Liver (tissue), 8 donors: ENCODE measurements at regions not wholly inside any gene's neighbourhood (a gene's known extent, or its start where the extent isn't known, plus 50 kb on each side); places are given as distances from the start of the nearest gene placed in this dataset.

Experiments
- DNase-seq: peaks from one replicate; pipeline ENCODE4 v3.0.0-alpha.2; 2017; ENCODE audit warnings: low spot score
- H3K27ac ChIP-seq, 2 donors: one replicate each; pipeline ENCODE4 v1.7.0; 2013; ENCODE audit warnings: inconsistent platforms in 2 of 2, low read length in 2 of 2, control low read depth in 1 of 2, low read depth in 1 of 2, mild to moderate bottlenecking in 1 of 2
- H3K27me3 ChIP-seq, 4 donors: one replicate each; pipeline versions ENCODE4 v1.6.1 to v1.7.0; 2013; ENCODE audit warnings: low read length in 3 of 4, inconsistent platforms in 1 of 4, mild to moderate bottlenecking in 1 of 4, moderate library complexity in 1 of 4; ENCODE audit not compliant: control insufficient read depth in 4 of 4, insufficient read depth in 4 of 4
- H3K36me3 ChIP-seq, 4 donors: one replicate each; pipeline versions ENCODE4 v1.6.1 to v1.7.0; 2013; ENCODE audit warnings: low read length in 3 of 4, mild to moderate bottlenecking in 3 of 4, low read depth in 1 of 4, moderate library complexity in 1 of 4; ENCODE audit not compliant: control insufficient read depth in 4 of 4, insufficient read depth in 3 of 4
- H3K4me1 ChIP-seq, 4 donors: one replicate each; pipeline versions ENCODE4 v1.6.1 to v1.7.0; 2013; ENCODE audit warnings: low read length in 3 of 4, mild to moderate bottlenecking in 3 of 4, moderate library complexity in 1 of 4; ENCODE audit not compliant: control insufficient read depth in 4 of 4, insufficient read depth in 4 of 4
- H3K4me3 ChIP-seq, 3 donors: one replicate each; pipeline versions ENCODE4 v1.6.1 to v1.7.0; 2013; ENCODE audit warnings: low read length in 3 of 3, control low read depth in 1 of 3, low read depth in 1 of 3, mild to moderate bottlenecking in 1 of 3
- H3K9ac ChIP-seq, 2 donors: one replicate each; pipeline ENCODE4 v1.7.0; 2013; ENCODE audit warnings: low read length in 2 of 2, mild to moderate bottlenecking in 2 of 2, moderate library complexity in 2 of 2, control low read depth in 1 of 2, low read depth in 1 of 2
- H3K9me3 ChIP-seq, 4 donors: one replicate each; pipeline versions ENCODE4 v1.6.1 to v1.7.0; 2013; ENCODE audit warnings: low read length in 3 of 4; ENCODE audit not compliant: control insufficient read depth in 4 of 4
- ATF3 ChIP-seq: IDR thresholded peaks from 2 replicates; pipeline ENCODE4 v1.6.1; 2016; ENCODE audit warnings: antibody characterized with exemption
- CTCF ChIP-seq: fragments of 150-350 bp; IDR thresholded peaks from 2 replicates; pipeline ENCODE4 v1.5.1; 2017; ENCODE audit warnings: improper control_type of control experiment, low read depth, low read length; ENCODE audit not compliant: missing input control
- EGR1 ChIP-seq, 2 donors: IDR thresholded peaks; 2 replicates each; pipeline ENCODE4 v1.6.1; 2016 to 2018; ENCODE audit warnings: antibody characterized with exemption in 2 of 2, low read depth in 2 of 2
- FOXA1 ChIP-seq: IDR thresholded peaks from 2 replicates; pipeline ENCODE4 v1.6.1; 2016; ENCODE audit warnings: antibody characterized with exemption
- GABPA ChIP-seq, 2 donors: IDR thresholded peaks in 1 of 2; conservative IDR thresholded peaks in 1 of 2; 2 replicates each; pipeline ENCODE4 v1.6.1; 2016; ENCODE audit warnings: antibody characterized with exemption in 2 of 2, mild to moderate bottlenecking in 1 of 2, moderate library complexity in 1 of 2
- HNF4G ChIP-seq: IDR thresholded peaks from 2 replicates; pipeline ENCODE4 v1.6.1; 2016; ENCODE audit warnings: antibody characterized with exemption
- JUND ChIP-seq, 2 donors: IDR thresholded peaks; 2 replicates each; pipeline ENCODE4 v1.6.1; 2016; ENCODE audit warnings: antibody characterized with exemption in 2 of 2
- NR2F2 ChIP-seq: IDR thresholded peaks from 2 replicates; pipeline ENCODE4 v1.6.1; 2016; ENCODE audit warnings: antibody characterized with exemption
- RAD21 ChIP-seq, 2 donors: IDR thresholded peaks; 2 replicates each; pipeline ENCODE4 v1.6.1; 2016; ENCODE audit warnings: antibody characterized with exemption in 2 of 2, mild to moderate bottlenecking in 2 of 2
- REST ChIP-seq: IDR thresholded peaks from 2 replicates; pipeline ENCODE4 v1.6.1; 2016; ENCODE audit warnings: antibody characterized with exemption, mild to moderate bottlenecking
- YY1 ChIP-seq: IDR thresholded peaks from 2 replicates; pipeline ENCODE4 v1.6.1; 2016; ENCODE audit warnings: antibody characterized with exemption, mild to moderate bottlenecking
- ZBTB33 ChIP-seq: IDR thresholded peaks from 2 replicates; pipeline ENCODE4 v1.6.1; 2016; ENCODE audit warnings: antibody characterized with exemption
- WGBS: extraction: QIAGEN DNeasy Blood & Tissue Kit; methylation state at CpG from one replicate; pipeline ENCODE4 v1.1.7; 2013; 5-methylcytosine and 5-hydroxymethylcytosine counted together
- donor health status: healthy.
- donor health status: healthy.
- donor health status: healthy.
- donor health status: healthy.
- donor health status: healthy.

GRCh38 chr2:9082158-9082557 is 78.7 kb upstream of the MBOAT2 start:
- no peak overlapping the region for H3K27ac ChIP-seq
- TF ChIP-seq GABPA (IDR thresholded peaks at IDR 0.05 in 1 of 2, conservative IDR thresholded peaks at IDR 0.05 in 1 of 2) (no peak), FOXA1 (no peak), YY1 (no peak), ATF3 (no peak), REST (no peak), EGR1 (IDR thresholded peaks at IDR 0.05; ENCODE audit: low read depth in 2 of 2) (no peak), NR2F2 (no peak), CTCF (no peak), HNF4G (no peak), ZBTB33 (no peak)

GRCh38 chr2:9081750-9082149 is 78.3 kb upstream of the MBOAT2 start:
- 83% methylated on average over 2 of the region's 2 CpGs for WGBS
- no peaks in the 10 kb centered on the region for H3K4me1 ChIP-seq
- H3K27me3 ChIP-seq, result no peaks in the 10 kb centered on the region
- H3K9ac ChIP-seq, result no peak overlapping the region
- no peak for TF ChIP-seq JUND (IDR thresholded peaks at IDR 0.05)
- TF ChIP-seq RAD21 (IDR thresholded peaks at IDR 0.05), result no peak
- no peak for TF ChIP-seq NR2F2
- no peaks in the 10 kb centered on the region for H3K36me3 ChIP-seq
- H3K4me3 ChIP-seq, result no peak overlapping the region
- H3K9me3 ChIP-seq, result no peaks in the 10 kb centered on the region
- no peak for DNase-seq
- no peak overlapping the region for H3K27ac ChIP-seq

More at GRCh38 chr2:9082158-9082557, 78.7 kb upstream of the MBOAT2 start:
- Histone ChIP-seq H3K4me1 (no peaks in the 10 kb centered on the region), H3K27me3 (no peaks in the 10 kb centered on the region), H3K9me3 (no peaks in the 10 kb centered on the region), H3K4me3 (no peak overlapping the region), H3K9ac (no peak overlapping the region), H3K36me3 (no peaks in the 10 kb centered on the region)
- DNase-seq, result no peak
